ENCODE measurements at regions not wholly inside any gene's neighbourhood (a gene's known extent, or its start where the extent isn't known, plus 50 kb on each side); places are given as distances from the start of the nearest gene placed in this dataset.
"Not testable (repeated sequence)": the region's sequence is repeated elsewhere in the genome, so short reads cannot be mapped to it uniquely, and the experiment has no call there.

DNA sequence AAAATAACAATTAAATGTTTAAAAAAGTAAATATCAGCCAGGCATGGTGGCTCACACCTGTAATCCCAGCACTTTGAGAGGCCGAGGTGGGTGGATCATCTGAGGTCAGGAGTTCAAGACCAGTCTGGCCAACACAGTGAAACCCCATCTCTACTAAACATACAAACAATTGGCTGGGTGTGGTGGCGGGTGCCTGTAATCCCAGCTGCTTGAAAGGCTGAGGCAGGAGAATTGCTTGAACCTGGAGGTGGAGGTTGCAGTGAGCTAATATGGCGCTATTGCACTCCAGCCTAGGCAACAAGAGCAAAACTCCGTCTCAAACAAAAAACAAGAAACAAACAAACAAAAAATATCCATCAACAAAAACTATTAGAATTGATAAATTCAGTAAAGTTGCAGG, 77.5 kb downstream of the SNX5 start:
- not testable (repeated sequence) for DNase-seq (ENCODE audit: low spot score)

DNA sequence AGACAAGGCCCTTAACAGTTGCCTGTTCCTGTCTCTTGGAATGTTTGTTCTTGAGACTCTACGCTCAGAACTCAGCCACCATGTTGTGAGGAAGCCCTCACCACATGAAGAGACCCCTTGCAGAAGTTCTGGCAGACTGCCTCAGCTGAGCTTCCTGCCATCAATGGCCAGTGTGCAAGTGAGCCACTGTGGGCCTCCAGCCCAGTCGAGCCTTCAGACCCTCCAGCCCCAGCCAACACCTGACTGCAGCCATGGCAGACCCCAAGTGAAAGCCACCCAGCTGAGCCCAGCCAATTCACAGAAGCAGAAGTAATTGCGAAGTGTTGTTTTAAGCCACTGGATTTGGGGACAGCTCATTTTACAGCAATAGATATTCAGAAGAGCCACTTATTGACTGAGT, 78.3 kb downstream of the SNX5 start:
- DNase-seq (ENCODE audit: low spot score), result no peak

DNA sequence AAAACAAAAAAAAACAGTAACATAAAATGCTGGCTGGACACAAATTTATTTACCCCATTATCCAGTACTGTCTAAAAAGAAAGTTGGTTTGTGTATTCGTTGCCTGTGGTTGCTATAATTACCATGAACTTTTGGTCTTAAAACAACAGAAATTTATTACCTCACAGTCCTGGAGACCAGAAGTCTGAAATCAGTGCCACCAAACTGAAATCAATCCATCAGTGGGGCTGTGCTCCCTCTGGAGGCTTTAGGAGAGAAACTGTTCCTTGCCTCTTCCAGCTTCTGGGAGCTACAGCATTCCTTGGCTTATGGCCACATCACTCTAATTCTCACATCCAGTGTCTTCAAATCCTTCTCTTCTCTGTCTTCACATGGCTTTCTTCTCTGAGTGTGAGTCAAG, 79.4 kb downstream of the SNX5 start:
- DNase-seq (ENCODE audit: low spot score), result no peak

DNA sequence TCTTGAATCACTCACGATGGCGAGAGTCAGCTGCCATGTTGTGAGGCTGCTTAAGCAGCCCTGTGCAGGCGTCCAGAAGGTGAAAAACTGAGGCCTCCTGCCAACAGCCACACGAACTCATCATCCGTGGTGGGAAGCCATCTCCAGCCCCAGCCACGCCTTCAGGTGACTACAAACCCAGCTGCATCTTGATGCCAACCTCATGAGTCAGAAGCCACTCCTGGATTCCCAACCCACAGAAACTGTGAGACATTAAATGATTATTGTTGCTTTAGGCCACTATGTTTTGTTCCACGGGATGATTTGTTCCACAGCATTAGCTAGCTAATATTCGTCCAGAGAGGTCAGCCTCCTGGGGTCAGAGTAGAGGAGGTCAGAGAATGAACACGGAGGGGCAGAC, 80.5 kb downstream of the SNX5 start:
- DNase-seq (ENCODE audit: low spot score), result peak; percentile 67

DNA sequence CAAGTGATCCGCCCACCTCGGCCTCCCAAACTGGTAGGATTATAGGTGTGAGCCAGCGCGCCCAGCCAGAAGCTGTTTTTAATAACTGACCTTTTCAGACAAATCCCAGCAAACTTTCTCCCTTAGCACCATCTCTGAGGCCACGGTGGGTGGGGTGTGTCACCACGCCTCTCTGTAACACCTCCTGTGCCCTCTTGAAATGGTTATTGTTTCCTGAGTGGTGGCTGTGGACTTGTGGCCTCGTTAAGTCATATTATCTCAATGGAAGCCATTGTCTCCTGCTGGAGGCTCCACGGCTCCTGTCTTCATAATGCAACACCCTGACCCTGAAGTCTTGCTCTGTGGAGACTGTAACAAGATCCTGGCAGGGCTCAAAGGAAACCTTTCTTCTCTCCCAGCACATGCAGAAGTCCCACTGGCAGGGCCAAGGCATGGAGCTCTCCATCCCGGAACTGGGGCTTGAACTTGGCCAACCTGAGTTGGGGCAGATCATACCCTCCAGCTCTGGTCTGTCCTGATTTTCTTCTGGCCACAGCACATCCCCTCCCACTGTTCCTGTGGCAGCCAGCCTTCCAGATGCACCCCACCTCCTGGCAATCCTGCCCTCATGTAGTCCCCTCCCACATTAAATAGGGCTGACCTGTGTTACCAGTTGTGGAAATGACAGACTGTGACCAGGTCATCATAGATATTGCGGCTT, 81.1 kb downstream of the SNX5 start:
- DNase-seq (ENCODE audit: low spot score), result no peak

DNA sequence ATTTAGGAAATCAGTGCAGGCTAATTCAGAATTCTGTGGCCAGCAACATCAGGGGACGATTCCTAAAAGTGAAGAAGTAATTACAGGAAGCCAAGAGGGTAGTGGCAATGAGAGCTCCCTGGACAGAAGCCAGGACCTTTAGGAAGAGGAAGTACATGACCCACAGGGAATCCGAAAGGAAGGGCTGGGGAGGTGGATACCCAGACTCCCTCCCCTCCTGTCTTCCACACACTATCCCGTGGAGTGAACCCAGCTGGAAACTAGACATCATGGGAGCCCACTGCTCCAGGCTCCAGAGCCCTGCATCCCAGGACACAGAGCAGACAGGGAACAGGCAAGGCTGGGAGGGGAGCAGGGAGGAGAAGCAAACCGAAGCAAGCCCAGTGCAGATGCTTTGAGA, 83.0 kb downstream of the SNX5 start:
- no peak for DNase-seq (ENCODE audit: low spot score)

DNA sequence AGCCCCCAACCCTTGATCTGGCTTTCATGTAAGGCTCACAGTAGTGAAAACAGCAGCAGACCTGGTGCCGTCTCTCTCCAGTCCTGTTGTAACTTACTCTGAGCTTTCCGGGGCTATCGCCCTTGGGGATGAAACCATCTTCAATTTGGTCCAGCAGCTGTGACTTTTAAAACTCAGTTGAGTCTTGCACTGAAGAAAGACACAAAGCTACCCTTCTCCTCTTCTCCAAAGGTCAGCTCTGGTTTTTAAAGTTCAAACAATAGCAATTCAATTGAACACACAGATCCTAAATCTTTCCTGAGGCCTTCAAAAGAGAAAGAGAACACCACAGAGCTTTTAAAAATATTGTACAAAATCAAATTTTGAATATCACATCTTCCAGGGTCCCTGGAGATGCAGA, 83.5 kb downstream of the SNX5 start:
- DNase-seq (ENCODE audit: low spot score), result no peak

DNA sequence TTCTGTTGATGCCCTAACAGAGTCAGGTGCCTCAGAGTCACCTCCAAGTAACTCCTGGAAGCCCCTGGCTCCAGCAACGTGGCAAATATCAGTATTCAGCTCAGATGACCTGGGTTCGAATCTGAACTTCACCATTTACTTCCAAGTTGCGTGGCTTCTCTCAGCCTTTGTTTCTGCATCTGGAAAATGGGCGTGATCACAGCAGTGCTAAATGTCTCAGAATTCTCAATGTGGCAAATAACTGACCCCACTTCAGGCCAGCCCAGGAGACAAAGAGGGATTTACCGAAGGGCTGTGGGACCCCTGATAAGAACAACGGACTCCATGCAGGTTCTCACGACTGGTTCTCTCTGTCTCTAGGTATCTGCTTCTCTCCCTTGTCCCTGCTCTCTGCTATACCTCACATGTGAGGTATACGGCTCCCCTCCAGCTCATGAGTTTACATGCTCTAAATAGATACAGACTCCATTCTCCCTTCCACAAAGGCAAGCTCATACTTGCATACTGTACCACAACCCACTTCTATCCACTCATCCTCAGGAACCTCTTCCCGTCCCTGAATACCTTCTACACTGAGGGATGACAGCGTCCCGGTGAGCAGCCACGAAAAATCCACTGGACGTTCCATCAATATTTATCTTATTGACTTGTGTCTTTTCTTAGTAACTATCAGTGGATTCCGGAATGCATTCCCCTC, 84.1 kb downstream of the SNX5 start:
- no peak for DNase-seq (ENCODE audit: low spot score)

DNA sequence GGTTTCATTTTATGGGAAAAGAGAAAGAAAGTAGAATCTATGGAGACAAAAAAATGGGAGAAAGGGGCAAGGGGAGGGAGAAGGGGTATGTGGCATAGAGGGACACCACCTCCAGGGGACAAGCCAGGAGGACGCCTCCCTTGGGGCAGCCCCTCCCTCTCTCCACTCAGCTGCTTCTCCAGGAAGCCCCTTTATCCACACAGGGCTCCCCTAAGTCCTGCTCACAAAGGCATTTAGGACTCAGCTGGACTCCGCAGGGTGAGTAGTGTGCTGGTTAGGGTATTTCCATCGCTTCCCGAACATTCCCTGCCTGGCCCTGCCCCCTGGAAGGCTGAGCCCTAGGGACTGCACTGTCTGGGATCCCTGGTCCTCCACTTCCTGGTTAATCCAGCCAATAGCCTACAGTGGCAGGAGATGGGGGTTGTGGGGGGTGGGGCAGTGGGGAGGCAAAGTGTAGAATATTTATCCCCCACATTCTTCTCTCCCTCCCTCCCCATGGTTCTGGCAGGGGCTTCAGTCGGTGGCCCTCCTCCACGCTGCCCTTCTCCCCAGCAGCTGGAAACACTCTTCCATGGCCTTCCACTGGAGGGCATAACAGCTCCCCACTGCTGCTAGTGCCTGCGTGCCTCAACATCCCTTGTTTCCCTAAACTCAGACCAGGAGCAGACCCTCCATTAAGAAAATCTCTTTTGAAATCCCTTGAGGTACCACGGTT, 84.8 kb downstream of the SNX5 start:
- no peak for DNase-seq (ENCODE audit: low spot score)

DNA sequence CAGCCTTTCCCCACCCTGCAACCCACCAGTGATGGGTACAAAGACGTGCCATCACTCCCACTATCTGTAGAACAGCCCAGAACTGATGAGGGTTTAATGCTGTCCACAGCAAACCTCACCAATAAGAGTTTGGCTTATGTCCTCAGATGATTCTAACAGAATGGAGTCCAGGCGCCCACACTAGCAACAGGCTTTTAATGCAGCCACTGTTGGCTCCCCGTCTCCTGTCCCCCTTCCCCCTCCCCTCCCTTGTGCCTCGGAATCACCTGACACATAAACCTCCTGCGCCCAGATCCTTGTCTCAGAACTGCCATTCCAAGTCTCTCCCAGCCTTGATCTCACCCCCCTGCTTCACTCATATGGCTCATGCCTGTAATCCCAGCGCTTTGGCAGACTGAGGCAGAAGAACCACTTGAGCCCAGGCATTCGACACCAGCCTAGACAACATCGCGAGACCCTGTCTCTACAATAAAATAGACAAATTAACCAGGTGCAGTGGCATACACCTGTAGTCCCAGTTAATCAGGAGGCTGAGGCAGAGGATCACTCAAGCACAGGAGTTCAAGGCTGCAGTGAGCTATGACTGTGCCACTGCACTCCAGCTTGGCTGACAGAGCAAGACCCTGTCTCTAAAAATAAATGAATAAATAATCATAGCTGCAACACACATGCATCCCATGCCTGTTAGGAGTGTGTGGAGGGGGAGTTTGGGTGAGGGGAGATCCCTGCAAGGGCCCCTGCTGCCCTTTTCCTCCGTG, 85.6 kb downstream of the SNX5 start:
- DNase-seq (ENCODE audit: low spot score), result no peak

DNA sequence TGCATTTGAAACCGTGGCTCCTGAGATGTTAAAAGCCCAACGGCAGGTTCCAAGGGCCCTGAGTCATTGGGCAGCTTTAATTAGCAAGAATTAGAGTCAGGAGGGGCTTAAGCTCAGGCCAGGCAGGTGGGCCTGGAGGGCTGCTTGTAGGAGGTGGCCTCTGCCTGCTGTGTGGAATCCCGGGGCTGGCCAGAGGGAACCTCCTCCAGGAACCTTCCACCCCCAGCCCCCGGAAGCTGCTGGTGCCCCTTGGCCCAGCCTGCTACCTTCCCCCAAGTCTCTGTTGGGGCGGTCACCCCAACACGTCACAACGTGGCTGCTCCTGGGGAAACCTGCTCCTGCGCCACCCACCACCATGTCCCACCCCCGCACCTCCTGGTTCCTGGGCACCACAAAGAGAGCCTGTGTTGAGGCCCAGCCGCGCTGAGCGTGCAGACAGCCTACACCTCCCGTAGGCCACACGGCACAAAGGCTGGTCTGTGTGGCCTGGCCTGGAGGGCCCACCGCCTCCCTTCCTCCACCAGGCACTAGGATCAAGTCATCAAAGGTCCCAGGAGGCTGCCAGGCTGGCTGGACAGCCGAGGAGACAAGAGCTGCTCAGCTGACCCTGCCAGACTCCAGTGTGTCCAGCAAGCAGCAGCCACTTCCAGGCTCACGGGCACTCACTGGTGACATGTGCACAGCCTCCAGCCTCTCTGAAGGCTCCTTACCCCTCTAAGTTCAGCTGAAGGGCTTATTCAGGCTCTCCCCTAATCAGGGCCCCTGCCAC, 86.3 kb downstream of the SNX5 start:
- DNase-seq (ENCODE audit: low spot score), result no peak

DNA sequence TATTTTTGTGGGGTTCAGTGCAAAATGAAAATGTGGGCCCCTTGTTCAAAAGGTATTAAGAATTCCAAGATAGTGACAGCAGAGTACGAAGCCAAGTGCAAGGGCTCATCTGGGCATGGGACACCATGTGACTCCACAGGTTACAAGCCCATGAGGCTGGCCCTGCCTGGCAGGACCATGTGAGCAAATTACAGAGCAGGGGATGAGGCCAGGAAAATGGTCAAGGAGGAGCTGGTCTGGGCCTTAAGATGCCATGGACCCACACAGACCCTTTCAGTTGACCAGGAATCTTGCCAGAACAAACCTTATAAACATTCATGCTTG, 86.9 kb downstream of the SNX5 start:
- DNase-seq (ENCODE audit: low spot score), result no peak

DNA sequence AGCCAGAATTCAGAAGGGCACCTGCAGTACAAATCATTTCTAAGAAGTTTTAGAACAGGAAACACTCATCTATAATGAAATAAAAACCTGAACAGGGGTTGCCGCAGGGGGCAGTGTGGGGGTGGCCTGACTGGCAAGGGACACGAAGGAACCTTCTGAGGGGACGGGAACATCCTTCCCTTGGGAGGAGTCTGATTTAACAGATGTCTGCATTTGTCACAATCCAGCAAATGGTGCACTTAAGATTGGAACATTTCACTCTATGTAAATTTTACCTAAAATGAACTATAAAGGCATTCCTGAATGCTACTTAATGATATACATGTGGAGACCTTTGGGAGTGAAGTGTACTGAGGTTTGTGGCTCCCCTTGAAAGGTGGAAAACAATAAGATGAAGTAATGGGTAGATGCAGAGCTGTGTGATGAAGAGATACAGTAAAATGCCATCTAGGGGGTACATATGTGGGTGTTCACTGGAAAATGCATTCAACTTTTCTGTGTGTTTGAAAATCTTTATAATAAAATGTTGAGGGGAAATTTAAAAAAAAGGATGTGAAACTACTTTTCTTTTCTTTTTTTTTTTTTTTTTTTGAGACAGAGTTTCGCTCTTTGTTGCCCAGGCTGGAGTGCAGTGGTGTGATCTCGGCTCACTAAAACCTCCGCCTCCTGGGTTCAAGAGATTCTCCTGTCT, 89.5 kb downstream of the SNX5 start:
- no peak for DNase-seq (ENCODE audit: low spot score)

DNA sequence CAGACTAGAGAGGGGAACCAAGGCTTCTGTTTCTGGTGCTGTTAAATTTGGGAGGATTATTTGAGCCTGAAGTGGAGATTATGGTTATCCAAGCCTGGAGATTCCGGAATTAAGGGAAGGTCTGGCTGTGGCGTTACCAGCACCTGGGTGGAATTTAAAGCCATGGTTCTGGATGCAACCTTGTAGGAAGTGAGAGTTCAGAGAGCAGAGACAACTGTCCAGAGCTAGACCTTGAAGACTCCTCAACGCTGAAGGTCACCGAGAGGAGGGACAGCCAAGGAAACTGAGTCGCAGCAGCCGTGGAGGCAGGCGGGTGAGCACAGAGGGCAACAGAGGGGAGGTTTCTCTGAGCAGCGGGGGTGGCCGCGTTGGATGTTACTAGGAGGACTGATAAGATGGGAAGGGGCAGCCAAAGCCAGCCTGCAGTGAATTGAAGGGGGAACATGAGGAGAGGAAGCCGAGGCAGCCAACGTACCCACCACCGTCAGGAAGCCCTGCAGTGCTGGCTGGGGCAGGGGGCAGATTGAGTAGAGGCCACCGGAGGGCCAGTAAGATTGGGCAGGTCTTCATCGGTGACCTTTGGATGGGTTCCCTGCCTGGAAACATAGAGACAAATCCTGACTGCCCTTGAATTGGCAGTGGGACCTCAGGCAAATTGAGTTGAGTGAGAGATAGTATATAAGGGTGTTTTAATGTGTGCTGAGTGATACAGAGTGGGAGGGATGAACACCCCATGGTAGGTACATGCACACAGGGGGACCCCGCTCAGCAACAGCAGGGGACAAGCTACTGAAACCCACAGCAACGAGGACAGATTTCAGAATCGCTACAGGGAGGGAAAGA, 90.3 kb downstream of the SNX5 start:
- DNase-seq (ENCODE audit: low spot score), result no peak

DNA sequence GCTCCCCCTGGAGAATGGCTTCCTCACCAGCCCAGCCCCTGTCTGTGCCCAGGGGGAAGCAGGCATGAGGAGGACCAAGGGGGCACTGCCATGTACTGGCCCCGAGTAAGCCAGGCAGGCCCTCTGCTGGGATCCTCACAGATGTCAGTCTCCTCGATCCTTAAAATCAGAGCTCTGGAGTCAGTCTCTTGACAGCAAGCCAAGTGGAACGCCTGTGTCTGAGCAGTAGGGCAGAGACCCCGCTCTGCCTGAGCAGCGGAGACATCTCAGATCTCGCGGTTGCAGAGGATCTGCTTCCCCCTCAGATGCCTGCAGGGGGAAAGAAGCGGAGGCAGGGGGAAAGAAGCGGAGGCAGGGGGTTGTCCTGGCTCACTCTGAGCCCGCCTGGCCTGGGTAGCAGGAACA, 92.6 kb downstream of the SNX5 start:
- no peak for DNase-seq (ENCODE audit: low spot score)

DNA sequence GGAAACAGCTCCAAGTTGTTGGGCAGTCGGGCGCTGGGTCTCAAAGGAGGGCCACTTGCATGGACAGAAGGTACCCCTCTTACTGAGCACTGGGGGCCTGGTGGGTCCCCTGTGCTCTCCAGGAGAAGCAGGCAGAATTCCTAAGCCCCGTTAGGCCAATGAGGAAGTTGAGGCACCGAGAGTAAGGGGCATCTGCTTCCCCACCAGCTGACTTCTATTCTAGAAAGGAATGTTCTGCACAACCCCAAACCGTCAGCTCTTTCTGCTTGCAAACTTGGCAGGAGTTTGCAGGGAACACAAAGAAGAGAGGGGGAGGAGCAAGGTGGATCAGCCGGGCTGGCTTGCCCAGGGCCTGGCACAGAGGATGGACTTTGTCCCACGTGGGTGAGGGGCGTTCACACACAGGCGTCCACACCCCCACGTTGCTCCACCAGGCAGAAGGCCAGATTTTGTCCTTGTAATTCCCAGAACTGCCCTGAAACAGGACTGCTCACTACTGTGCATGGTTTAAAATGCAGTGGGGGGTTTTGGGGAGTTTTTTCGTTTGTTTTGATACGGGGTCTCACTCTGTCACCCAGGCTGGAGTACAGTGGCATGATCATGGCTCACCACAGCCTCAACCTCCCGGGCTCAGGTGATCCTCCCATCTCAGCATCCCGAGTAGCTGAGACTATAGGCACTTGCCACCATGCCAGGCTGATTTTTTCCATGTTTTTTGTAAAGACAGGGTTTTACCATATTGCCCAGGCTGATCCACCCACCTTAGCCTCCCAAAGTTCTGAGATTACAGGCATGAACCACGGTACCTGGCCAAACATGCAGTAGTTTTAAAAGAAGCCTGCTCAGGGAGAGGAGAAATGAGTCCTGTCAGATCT, 93.3 kb downstream of the SNX5 start:
- DNase-seq (ENCODE audit: low spot score), result peak; percentile 24

DNA sequence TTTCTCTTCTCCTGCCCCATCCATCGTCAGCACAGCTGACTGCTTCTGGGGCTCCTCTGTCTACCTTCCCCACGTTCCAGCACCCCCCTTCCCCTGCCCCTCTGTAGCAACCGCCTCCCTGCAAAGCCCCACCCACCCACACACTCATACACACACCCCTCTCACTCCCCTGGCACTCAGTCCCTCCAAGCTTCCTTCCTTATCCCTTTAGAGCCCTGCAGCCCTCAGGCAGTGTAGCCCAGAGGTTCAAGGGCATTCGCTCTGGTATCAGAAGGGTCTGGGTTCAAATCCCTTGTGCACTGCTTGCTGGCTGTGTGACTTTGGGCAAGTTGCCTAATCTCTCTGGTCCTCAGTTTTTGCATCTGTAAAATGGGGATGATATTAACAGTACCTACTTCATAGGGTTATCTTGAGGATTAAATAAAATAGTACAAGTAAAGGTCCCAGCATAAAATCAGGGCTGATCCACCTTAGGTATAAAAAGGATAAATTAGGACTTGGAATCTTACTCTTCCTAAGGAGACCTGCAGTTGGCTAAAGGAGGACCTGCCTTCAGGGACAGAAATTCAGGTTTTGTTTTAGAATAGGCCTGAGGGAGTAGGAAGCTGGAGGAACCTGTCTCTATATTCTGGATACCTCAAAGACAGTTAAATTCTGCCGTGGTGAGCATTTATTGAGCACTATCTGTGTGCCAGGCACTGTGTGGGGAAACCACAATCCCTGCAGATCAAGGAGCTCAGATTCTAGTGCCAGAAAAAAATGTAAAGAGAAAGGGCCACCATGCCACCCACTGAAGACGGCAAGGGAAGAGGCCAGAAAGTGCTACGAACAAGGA, 94.1 kb downstream of the SNX5 start:
- DNase-seq (ENCODE audit: low spot score), result no peak
